AG09309 (cell line): ENCODE measurements at regions not wholly inside any gene's neighbourhood (a gene's known extent, or its start where the extent isn't known, plus 50 kb on each side); places are given as distances from the start of the nearest gene placed in this dataset.

ENCODE experiments used
- DNase-seq: peaks from one replicate; pipeline ENCODE4 v3.0.0-alpha.2; 2010; ENCODE audit warnings: low read depth
- H3K4me3 ChIP-seq: 2 replicates; pipeline ENCODE4 v1.5.1; 2011; ENCODE audit warnings: mild to moderate bottlenecking, low read depth, low read length, moderate library complexity; ENCODE audit not compliant: control insufficient read depth
- CTCF ChIP-seq: IDR thresholded peaks from 2 replicates; pipeline ENCODE4 v1.5.1; 2011; ENCODE audit warnings: mild to moderate bottlenecking, low read depth, low read length, inconsistent platforms; ENCODE audit not compliant: insufficient read depth, control insufficient read depth; ENCODE audit errors: missing control alignments

DNA sequence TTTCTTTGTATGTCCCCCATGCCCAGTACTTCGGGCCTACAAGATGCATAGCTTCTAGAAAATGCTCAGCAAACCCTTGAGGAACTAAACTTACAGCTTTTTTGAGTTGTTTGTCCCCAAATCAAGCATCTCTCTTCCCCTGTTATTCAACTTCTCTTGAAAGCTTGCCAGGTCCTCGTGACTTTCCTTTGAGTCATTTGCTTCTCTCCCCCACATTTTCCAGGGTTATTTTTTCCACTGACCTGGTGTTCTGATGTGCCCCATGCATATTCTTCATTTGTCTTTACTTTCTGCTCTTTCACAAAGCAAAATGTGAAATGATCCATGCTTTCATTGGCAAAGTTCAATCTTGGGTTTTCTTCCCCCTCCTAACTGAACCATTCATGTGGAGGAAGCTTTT lies 204.8 kb downstream of the TFAP2A start:
- H3K4me3 ChIP-seq = no peak overlapping the region
- TF ChIP-seq CTCF = no peak
- no peak for DNase-seq

GRCh38 chr6:10205892-10206291 lies 209.0 kb downstream of the TFAP2A start:
- no peak overlapping the region for H3K4me3 ChIP-seq
- TF ChIP-seq CTCF = no peak
- no peak for DNase-seq

DNA sequence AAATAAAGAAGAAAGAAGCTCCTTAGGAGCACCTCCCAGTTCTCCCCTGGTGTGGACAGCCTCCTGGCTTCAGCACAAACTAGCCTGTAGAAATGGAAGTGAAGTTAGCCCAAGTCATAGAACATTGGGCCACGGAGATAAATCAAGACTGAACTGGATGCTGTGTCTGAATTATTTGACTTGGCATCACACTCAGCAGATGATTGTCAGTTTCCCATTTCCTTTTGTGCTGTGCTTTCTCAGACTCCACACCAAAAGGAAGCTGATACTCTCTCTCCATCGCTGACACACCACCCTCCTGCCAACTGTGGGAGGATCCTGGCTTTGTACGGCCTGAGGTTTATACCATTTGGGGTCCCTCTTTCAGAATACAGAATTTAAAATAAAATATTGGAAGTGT lies 209.8 kb downstream of the TFAP2A start:
- H3K4me3 ChIP-seq = no peak overlapping the region
- DNase-seq = no peak
- no peak for TF ChIP-seq CTCF

GRCh38 chr6:10203651-10204050 lies 211.2 kb downstream of the TFAP2A start:
- no peak overlapping the region for H3K4me3 ChIP-seq
- TF ChIP-seq CTCF = no peak
- DNase-seq = no peak

- no peak for DNase-seq
- TF ChIP-seq CTCF = no peak
- no peak overlapping the region for H3K4me3 ChIP-seq
Observed at GRCh38 chr6:10202581-10202980, 212.3 kb downstream of the TFAP2A start.

- no peak for DNase-seq
- TF ChIP-seq CTCF = no peak
- no peak overlapping the region for H3K4me3 ChIP-seq
Observed at GRCh38 chr6:10201606-10202510, 213.0 kb downstream of the TFAP2A start.

GRCh38 chr6:10196090-10196489 lies 218.8 kb downstream of the TFAP2A start:
- no peak for DNase-seq
- no peak for TF ChIP-seq CTCF

More at GRCh38 chr6:10196090-10196489, 218.8 kb downstream of the TFAP2A start:
- no peak overlapping the region for H3K4me3 ChIP-seq
